Liver (tissue), 8 donors: ENCODE measurements at regions not wholly inside any gene's neighbourhood (a gene's known extent, or its start where the extent isn't known, plus 50 kb on each side); places are given as distances from the start of the nearest gene placed in this dataset.

Source experiments
- DNase-seq: peaks from one replicate; pipeline ENCODE4 v3.0.0-alpha.2; 2017; ENCODE audit warnings: low spot score
- H3K27ac ChIP-seq, 2 donors: one replicate each; pipeline ENCODE4 v1.7.0; 2013; ENCODE audit warnings: inconsistent platforms in 2 of 2, low read length in 2 of 2, control low read depth in 1 of 2, low read depth in 1 of 2, mild to moderate bottlenecking in 1 of 2
- H3K27me3 ChIP-seq, 4 donors: one replicate each; pipeline versions ENCODE4 v1.6.1 to v1.7.0; 2013; ENCODE audit warnings: low read length in 3 of 4, inconsistent platforms in 1 of 4, mild to moderate bottlenecking in 1 of 4, moderate library complexity in 1 of 4; ENCODE audit not compliant: control insufficient read depth in 4 of 4, insufficient read depth in 4 of 4
- H3K36me3 ChIP-seq, 4 donors: one replicate each; pipeline versions ENCODE4 v1.6.1 to v1.7.0; 2013; ENCODE audit warnings: low read length in 3 of 4, mild to moderate bottlenecking in 3 of 4, low read depth in 1 of 4, moderate library complexity in 1 of 4; ENCODE audit not compliant: control insufficient read depth in 4 of 4, insufficient read depth in 3 of 4
- H3K4me1 ChIP-seq, 4 donors: one replicate each; pipeline versions ENCODE4 v1.6.1 to v1.7.0; 2013; ENCODE audit warnings: low read length in 3 of 4, mild to moderate bottlenecking in 3 of 4, moderate library complexity in 1 of 4; ENCODE audit not compliant: control insufficient read depth in 4 of 4, insufficient read depth in 4 of 4
- H3K4me3 ChIP-seq, 3 donors: one replicate each; pipeline versions ENCODE4 v1.6.1 to v1.7.0; 2013; ENCODE audit warnings: low read length in 3 of 3, control low read depth in 1 of 3, low read depth in 1 of 3, mild to moderate bottlenecking in 1 of 3
- H3K9ac ChIP-seq, 2 donors: one replicate each; pipeline ENCODE4 v1.7.0; 2013; ENCODE audit warnings: low read length in 2 of 2, mild to moderate bottlenecking in 2 of 2, moderate library complexity in 2 of 2, control low read depth in 1 of 2, low read depth in 1 of 2
- H3K9me3 ChIP-seq, 4 donors: one replicate each; pipeline versions ENCODE4 v1.6.1 to v1.7.0; 2013; ENCODE audit warnings: low read length in 3 of 4; ENCODE audit not compliant: control insufficient read depth in 4 of 4
- EGR1 ChIP-seq, 2 donors: IDR thresholded peaks; 2 replicates each; pipeline ENCODE4 v1.6.1; 2016 to 2018; ENCODE audit warnings: antibody characterized with exemption in 2 of 2, low read depth in 2 of 2
- FOXA1 ChIP-seq: IDR thresholded peaks from 2 replicates; pipeline ENCODE4 v1.6.1; 2016; ENCODE audit warnings: antibody characterized with exemption
- FOXA2 ChIP-seq: IDR thresholded peaks from 2 replicates; pipeline ENCODE4 v1.6.1; 2016; ENCODE audit warnings: antibody characterized with exemption
- HNF4A ChIP-seq, 2 donors: conservative IDR thresholded peaks; 2 replicates each; pipeline ENCODE4 v1.6.1; 2016; ENCODE audit warnings: antibody characterized with exemption in 2 of 2, mild to moderate bottlenecking in 2 of 2
- HNF4G ChIP-seq: IDR thresholded peaks from 2 replicates; pipeline ENCODE4 v1.6.1; 2016; ENCODE audit warnings: antibody characterized with exemption
- RAD21 ChIP-seq, 2 donors: IDR thresholded peaks; 2 replicates each; pipeline ENCODE4 v1.6.1; 2016; ENCODE audit warnings: antibody characterized with exemption in 2 of 2, mild to moderate bottlenecking in 2 of 2
- RXRA ChIP-seq, 2 donors: IDR thresholded peaks; 2 replicates each; pipeline ENCODE4 v1.6.1; 2017 to 2018; ENCODE audit warnings: antibody characterized with exemption in 2 of 2, mild to moderate bottlenecking in 1 of 2
- SP1 ChIP-seq: IDR thresholded peaks from 2 replicates; pipeline ENCODE4 v1.6.1; 2018; ENCODE audit warnings: antibody characterized with exemption, mild to moderate bottlenecking
- YY1 ChIP-seq: IDR thresholded peaks from 2 replicates; pipeline ENCODE4 v1.6.1; 2016; ENCODE audit warnings: antibody characterized with exemption, mild to moderate bottlenecking
- WGBS: extraction: QIAGEN DNeasy Blood & Tissue Kit; methylation state at CpG from one replicate; pipeline ENCODE4 v1.1.7; 2013; 5-methylcytosine and 5-hydroxymethylcytosine counted together
- TF ChIP-seq, protein P1 (sequence below): IDR thresholded peaks from 2 replicates; pipeline ENCODE4 v1.6.1; 2016; ENCODE audit warnings: antibody characterized with exemption
- TF ChIP-seq, protein P2 (sequence below): IDR thresholded peaks from 2 replicates; pipeline ENCODE4 v1.6.1; 2016; ENCODE audit warnings: antibody characterized with exemption, mild to moderate bottlenecking
- TF ChIP-seq, protein P3 (sequence below): IDR thresholded peaks from 2 replicates; pipeline ENCODE4 v1.6.1; 2016; ENCODE audit warnings: antibody characterized with exemption
- TF ChIP-seq, protein P4 (sequence below): fragments of 150-350 bp; IDR thresholded peaks from 2 replicates; pipeline ENCODE4 v1.5.1; 2017; ENCODE audit warnings: improper control_type of control experiment, low read depth, low read length; ENCODE audit not compliant: missing input control
- TF ChIP-seq, protein P5 (sequence below): IDR thresholded peaks from 2 replicates; pipeline ENCODE4 v1.6.1; 2016; ENCODE audit warnings: antibody characterized with exemption
- donor health status: healthy.
- donor health status: healthy.
- donor health status: healthy.
- donor health status: healthy.
- donor health status: healthy.

DNA sequence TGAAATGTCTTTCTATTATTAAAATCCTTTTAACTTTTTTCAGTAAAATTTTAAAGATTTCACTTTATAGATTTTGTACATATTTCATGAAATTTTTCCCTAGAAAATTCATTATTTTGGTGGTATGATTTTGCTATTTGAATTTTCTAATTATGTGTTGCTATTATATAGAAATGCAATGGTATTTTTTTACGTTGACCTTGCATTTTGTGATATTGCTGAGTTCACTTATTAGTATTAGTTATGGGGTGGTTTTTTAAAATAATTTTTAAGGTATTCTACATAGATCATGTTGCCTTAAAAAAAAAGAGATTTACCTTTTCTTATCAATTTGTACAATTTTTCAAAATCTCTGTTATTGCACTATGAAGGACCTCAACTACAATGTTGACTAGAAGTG lies 458.3 kb downstream of the TLE1 start:
- WGBS = 0% methylated on average over 1 of the region's 1 CpG
- no peak for DNase-seq
- Histone ChIP-seq H3K9ac (no peak overlapping the region), H3K27ac (no peak overlapping the region), H3K4me1 (peaks cover 0 to 6% (median 0%) of the 10 kb centered on the region in 4 donors), H3K9me3 (no peaks in the 10 kb centered on the region), H3K4me3 (no peak overlapping the region), H3K27me3 (no peaks in the 10 kb centered on the region), H3K36me3 (no peaks in the 10 kb centered on the region)
- TF ChIP-seq RXRA (IDR thresholded peaks at IDR 0.05) (no peak), YY1 (no peak), FOXA2 (no peak), FOXA1 (no peak), SP1 (no peak), EGR1 (IDR thresholded peaks at IDR 0.05; ENCODE audit: low read depth in 2 of 2) (no peak), RAD21 (IDR thresholded peaks at IDR 0.05) (no peak), HNF4G (no peak)
- TF ChIP-seq, protein P1, sequence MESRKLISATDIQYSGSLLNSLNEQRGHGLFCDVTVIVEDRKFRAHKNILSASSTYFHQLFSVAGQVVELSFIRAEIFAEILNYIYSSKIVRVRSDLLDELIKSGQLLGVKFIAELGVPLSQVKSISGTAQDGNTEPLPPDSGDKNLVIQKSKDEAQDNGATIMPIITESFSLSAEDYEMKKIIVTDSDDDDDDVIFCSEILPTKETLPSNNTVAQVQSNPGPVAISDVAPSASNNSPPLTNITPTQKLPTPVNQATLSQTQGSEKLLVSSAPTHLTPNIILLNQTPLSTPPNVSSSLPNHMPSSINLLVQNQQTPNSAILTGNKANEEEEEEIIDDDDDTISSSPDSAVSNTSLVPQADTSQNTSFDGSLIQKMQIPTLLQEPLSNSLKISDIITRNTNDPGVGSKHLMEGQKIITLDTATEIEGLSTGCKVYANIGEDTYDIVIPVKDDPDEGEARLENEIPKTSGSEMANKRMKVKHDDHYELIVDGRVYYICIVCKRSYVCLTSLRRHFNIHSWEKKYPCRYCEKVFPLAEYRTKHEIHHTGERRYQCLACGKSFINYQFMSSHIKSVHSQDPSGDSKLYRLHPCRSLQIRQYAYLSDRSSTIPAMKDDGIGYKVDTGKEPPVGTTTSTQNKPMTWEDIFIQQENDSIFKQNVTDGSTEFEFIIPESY = no peak
- TF ChIP-seq, protein P2, sequence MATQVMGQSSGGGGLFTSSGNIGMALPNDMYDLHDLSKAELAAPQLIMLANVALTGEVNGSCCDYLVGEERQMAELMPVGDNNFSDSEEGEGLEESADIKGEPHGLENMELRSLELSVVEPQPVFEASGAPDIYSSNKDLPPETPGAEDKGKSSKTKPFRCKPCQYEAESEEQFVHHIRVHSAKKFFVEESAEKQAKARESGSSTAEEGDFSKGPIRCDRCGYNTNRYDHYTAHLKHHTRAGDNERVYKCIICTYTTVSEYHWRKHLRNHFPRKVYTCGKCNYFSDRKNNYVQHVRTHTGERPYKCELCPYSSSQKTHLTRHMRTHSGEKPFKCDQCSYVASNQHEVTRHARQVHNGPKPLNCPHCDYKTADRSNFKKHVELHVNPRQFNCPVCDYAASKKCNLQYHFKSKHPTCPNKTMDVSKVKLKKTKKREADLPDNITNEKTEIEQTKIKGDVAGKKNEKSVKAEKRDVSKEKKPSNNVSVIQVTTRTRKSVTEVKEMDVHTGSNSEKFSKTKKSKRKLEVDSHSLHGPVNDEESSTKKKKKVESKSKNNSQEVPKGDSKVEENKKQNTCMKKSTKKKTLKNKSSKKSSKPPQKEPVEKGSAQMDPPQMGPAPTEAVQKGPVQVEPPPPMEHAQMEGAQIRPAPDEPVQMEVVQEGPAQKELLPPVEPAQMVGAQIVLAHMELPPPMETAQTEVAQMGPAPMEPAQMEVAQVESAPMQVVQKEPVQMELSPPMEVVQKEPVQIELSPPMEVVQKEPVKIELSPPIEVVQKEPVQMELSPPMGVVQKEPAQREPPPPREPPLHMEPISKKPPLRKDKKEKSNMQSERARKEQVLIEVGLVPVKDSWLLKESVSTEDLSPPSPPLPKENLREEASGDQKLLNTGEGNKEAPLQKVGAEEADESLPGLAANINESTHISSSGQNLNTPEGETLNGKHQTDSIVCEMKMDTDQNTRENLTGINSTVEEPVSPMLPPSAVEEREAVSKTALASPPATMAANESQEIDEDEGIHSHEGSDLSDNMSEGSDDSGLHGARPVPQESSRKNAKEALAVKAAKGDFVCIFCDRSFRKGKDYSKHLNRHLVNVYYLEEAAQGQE = no peak
- TF ChIP-seq, protein P3, sequence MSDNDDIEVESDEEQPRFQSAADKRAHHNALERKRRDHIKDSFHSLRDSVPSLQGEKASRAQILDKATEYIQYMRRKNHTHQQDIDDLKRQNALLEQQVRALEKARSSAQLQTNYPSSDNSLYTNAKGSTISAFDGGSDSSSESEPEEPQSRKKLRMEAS = no peak
- TF ChIP-seq, protein P4, sequence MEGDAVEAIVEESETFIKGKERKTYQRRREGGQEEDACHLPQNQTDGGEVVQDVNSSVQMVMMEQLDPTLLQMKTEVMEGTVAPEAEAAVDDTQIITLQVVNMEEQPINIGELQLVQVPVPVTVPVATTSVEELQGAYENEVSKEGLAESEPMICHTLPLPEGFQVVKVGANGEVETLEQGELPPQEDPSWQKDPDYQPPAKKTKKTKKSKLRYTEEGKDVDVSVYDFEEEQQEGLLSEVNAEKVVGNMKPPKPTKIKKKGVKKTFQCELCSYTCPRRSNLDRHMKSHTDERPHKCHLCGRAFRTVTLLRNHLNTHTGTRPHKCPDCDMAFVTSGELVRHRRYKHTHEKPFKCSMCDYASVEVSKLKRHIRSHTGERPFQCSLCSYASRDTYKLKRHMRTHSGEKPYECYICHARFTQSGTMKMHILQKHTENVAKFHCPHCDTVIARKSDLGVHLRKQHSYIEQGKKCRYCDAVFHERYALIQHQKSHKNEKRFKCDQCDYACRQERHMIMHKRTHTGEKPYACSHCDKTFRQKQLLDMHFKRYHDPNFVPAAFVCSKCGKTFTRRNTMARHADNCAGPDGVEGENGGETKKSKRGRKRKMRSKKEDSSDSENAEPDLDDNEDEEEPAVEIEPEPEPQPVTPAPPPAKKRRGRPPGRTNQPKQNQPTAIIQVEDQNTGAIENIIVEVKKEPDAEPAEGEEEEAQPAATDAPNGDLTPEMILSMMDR = no peak

DNA sequence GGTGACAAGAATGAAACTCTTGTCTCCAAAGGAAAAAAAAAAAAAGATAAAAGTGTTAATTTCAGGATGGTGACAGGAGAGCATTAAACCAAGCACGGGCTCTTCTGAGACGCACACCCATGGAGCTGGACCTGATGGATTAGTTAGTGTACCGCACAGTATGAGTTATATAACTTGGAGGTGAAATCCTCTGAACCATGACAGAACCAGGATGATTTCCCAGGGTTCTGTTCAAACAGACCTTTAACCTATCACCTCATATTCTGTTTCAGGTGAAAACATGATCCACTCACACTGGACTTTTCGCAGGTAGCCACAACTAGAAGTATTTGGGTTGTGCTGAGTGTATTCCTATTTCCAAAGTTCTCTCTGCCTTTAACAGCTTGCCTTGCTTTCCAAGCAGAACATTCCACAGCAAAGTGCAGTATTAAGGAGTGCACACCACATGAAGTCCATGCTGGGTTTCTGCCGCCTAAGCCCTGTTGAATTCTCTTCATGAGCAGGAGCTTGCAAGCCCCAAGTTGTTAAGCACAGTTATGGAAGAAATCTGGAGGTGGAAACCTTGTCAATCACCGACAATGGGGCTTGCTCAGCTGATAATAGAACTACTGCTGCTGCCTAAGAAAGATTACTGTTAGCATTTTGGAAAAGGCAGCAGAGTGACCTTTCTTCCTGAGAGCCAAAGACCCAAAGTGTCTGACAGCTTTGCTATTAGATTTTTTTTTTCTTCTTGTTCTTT lies 461.7 kb downstream of the TLE1 start:
- no peak for TF ChIP-seq SP1
- TF ChIP-seq RXRA (IDR thresholded peaks at IDR 0.05) = no peak
- TF ChIP-seq, protein P1 = no peak
- TF ChIP-seq EGR1 (IDR thresholded peaks at IDR 0.05; ENCODE audit: low read depth in 2 of 2) = no peak
- TF ChIP-seq RAD21 (IDR thresholded peaks at IDR 0.05) = no peak
- TF ChIP-seq HNF4A (conservative IDR thresholded peaks at IDR 0.05) = no peak
- no peak for TF ChIP-seq YY1
- TF ChIP-seq, protein P4 = no peak
- TF ChIP-seq, protein P5, sequence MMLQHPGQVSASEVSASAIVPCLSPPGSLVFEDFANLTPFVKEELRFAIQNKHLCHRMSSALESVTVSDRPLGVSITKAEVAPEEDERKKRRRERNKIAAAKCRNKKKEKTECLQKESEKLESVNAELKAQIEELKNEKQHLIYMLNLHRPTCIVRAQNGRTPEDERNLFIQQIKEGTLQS = no peak
- Histone ChIP-seq H3K9me3 (no peaks in the 10 kb centered on the region), H3K27me3 (no peaks in the 10 kb centered on the region), H3K4me3 (no peak overlapping the region), H3K27ac (no peak overlapping the region), H3K36me3 (no peaks in the 10 kb centered on the region), H3K4me1 (peaks cover 0 to 6% (median 1%) of the 10 kb centered on the region in 4 donors), H3K9ac (no peak overlapping the region)
- DNase-seq = no peak
- 66% methylated on average over 6 of the region's 6 CpGs for WGBS
